GM23248 (cell line): ENCODE measurements at regions not wholly inside any gene's neighbourhood (a gene's known extent, or its start where the extent isn't known, plus 50 kb on each side); places are given as distances from the start of the nearest gene placed in this dataset.

Source experiments
- EZH2 ChIP-seq: fragments of 200-600 bp; sonication (generic); IDR thresholded peaks from 2 replicates; pipeline ENCODE4 v1.6.1; 2018; ENCODE audit warnings: antibody characterized with exemption, mild to moderate bottlenecking; ENCODE audit not compliant: insufficient read depth, poor library complexity, severe bottlenecking
- EZH2phosphoT487 ChIP-seq: fragments of 200-600 bp; sonication (generic); IDR thresholded peaks from 2 replicates; pipeline ENCODE4 v1.6.1; 2018; ENCODE audit warnings: antibody characterized with exemption, moderate library complexity, mild to moderate bottlenecking, low read depth; ENCODE audit not compliant: insufficient read depth

- TF ChIP-seq EZH2 (no peak), EZH2phosphoT487 (no peak)
Measured at GRCh38 chr12:131468206-131468605, 242.7 kb upstream of the SFSWAP start.
